Large intestine (tissue), 3 donors: ENCODE measurements at regions not wholly inside any gene's neighbourhood (a gene's known extent, or its start where the extent isn't known, plus 50 kb on each side); places are given as distances from the start of the nearest gene placed in this dataset.

Source experiments
- DNase-seq, 2 donors: peaks; one replicate each; pipeline versions ENCODE4 v3.0.0 to v3.0.0-alpha.2; 2013
- H3K27ac ChIP-seq: one replicate; pipeline ENCODE4 v1.5.1; 2013; ENCODE audit warnings: low read length
- H3K27me3 ChIP-seq: 2 replicates; pipeline ENCODE4 v1.6.1; 2013; ENCODE audit warnings: low read length; ENCODE audit not compliant: control insufficient read depth, insufficient read depth
- H3K36me3 ChIP-seq: 2 replicates; pipeline ENCODE4 v1.6.1; 2013; ENCODE audit warnings: low read length; ENCODE audit not compliant: control insufficient read depth, insufficient read depth
- H3K4me1 ChIP-seq: one replicate; pipeline ENCODE4 v1.6.1; 2013; ENCODE audit warnings: low read length; ENCODE audit not compliant: control insufficient read depth, insufficient read depth
- H3K4me3 ChIP-seq: one replicate; pipeline ENCODE4 v1.5.1; 2013; ENCODE audit warnings: low read length
- H3K9me3 ChIP-seq: one replicate; pipeline ENCODE4 v1.6.1; 2013; ENCODE audit warnings: mild to moderate bottlenecking, low read depth, low read length, moderate library complexity; ENCODE audit not compliant: control insufficient read depth
- WGBS: methylation state at CpG from one replicate; pipeline ENCODE4 v1.1.5; 2013; ENCODE audit warnings: low lambda C conversion rate; ENCODE audit not compliant: insufficient coverage; 5-methylcytosine and 5-hydroxymethylcytosine counted together

- 67% methylated on average over 1 of the region's 3 CpGs for WGBS
- no peak overlapping the region for H3K4me3 ChIP-seq
- H3K27me3 ChIP-seq = no peaks in the 10 kb centered on the region
- no peaks in the 10 kb centered on the region for H3K9me3 ChIP-seq
- no peaks in the 10 kb centered on the region for H3K36me3 ChIP-seq
- H3K27ac ChIP-seq = no peak overlapping the region
- H3K4me1 ChIP-seq = no peaks in the 10 kb centered on the region
- no peak for DNase-seq
Observed at GRCh38 chr5:28450997-28451396, 1412.6 kb upstream of the CDH9 start.

- no peaks in the 10 kb centered on the region for H3K4me1 ChIP-seq
- no peak for DNase-seq
- H3K27ac ChIP-seq = no peak overlapping the region
- no peaks in the 10 kb centered on the region for H3K9me3 ChIP-seq
- H3K36me3 ChIP-seq = no peaks in the 10 kb centered on the region
- H3K4me3 ChIP-seq = no peak overlapping the region
- WGBS = no CpG with 5 or more reads among the region's 4 CpGs
- H3K27me3 ChIP-seq = no peaks in the 10 kb centered on the region
Observed at GRCh38 chr5:28448791-28449190, 1410.4 kb upstream of the CDH9 start.

DNA sequence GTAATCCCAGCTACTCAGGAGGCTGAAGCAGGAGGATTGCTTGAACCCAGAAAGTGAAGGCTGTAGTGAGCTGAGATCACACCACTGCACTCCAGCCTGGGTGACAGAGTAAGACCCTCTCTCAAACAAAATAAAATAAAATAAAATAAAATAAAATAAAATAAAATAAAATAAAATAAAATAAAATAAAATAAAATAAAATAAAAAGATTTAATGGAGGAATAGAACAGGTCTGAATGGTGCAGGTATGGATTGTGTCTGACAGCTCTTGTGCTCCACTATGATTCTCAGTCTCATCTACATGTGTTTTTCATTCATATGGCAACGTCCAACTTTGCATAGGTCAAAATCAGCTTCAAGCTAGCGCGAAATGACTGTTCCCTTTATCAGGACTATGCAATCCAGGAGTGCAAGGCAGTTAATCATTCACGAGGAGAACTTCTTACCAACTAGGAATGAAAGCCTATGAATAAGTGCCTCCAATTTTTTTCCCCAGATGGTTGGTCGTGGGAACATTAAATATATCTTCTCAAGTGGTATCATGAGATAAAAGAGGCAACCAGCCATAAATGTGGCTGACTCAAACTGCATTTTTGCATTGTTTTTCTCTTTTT is 1392.3 kb upstream of the CDH9 start:
- DNase-seq = no peak
- no CpG with 5 or more reads among the region's 5 CpGs for WGBS

DNA sequence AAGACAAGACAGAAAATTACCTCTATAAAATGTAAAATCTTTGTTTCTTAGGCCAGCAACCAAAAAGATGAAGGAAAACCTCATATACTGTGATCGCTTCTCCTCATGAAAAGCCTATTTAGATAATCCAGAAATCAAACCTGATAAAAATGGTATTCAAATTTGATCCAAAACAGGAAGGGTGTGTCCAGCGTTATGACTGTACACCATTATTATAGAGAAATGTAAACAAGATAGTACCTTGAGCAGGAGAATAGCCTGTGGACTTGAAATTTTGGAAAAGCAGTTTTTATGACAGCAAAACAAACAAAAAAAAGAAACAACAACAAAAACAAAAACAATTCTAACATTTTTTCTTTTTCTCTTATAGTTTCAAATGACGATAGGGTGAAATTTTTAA is 1382.8 kb upstream of the CDH9 start:
- H3K4me1 ChIP-seq = no peaks in the 10 kb centered on the region
- WGBS = 100% methylated on average over 1 of the region's 3 CpGs
- no peaks in the 10 kb centered on the region for H3K36me3 ChIP-seq
- H3K27me3 ChIP-seq = no peaks in the 10 kb centered on the region
- peaks cover 3% of the 10 kb centered on the region for H3K9me3 ChIP-seq
- H3K4me3 ChIP-seq = no peak overlapping the region
- no peak for DNase-seq
- no peak overlapping the region for H3K27ac ChIP-seq

More for the DNA sequence above, 1392.3 kb upstream of the CDH9 start:
- H3K27me3 ChIP-seq = no peaks in the 10 kb centered on the region
- no peak overlapping the region for H3K4me3 ChIP-seq
- H3K9me3 ChIP-seq = no peaks in the 10 kb centered on the region
- H3K4me1 ChIP-seq = no peaks in the 10 kb centered on the region
- no peaks in the 10 kb centered on the region for H3K36me3 ChIP-seq
- H3K27ac ChIP-seq = no peak overlapping the region

DNA sequence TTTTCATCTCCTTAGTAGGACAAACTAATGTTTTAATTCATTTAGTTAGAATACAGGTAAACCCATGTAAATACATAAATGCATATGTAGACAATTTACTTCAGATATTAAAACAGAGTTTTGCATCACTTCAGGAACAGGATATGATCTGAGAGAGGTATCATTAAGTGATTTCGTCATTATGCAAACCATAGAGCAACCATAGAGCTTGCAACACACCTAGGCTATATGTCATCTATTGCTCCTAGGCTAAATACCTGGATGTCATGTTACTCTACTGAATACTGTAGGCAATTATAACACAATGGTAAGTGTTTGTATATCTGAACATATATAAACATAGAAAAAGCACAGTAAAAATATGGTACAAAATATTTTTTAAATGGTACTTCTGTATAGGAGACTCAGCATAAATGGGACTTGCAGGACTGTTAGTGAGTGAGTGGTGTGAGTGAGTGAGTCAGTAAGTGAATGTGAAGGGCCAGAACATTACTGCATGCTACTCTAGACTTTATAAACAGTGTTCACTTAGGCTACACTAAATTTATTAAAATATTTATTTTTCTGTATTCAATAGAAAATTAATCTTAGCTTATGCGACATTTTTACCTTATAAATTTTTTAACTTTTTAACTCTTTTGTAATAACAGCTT is 1377.5 kb upstream of the CDH9 start:
- 100% methylated on average over 1 of the region's 2 CpGs for WGBS
- no peak for DNase-seq
- Histone ChIP-seq H3K27me3 (no peaks in the 10 kb centered on the region), H3K9me3 (no peaks in the 10 kb centered on the region), H3K4me3 (no peak overlapping the region), H3K4me1 (no peaks in the 10 kb centered on the region), H3K27ac (no peak overlapping the region), H3K36me3 (no peaks in the 10 kb centered on the region)

GRCh38 chr5:28414619-28415018 is 1376.2 kb upstream of the CDH9 start:
- H3K36me3 ChIP-seq = no peaks in the 10 kb centered on the region
- no peak overlapping the region for H3K4me3 ChIP-seq
- no peaks in the 10 kb centered on the region for H3K27me3 ChIP-seq
- H3K9me3 ChIP-seq = no peaks in the 10 kb centered on the region
- WGBS = no CpG with 5 or more reads among the region's 1 CpG
- H3K4me1 ChIP-seq = no peaks in the 10 kb centered on the region
- no peak overlapping the region for H3K27ac ChIP-seq
- no peak for DNase-seq

DNA sequence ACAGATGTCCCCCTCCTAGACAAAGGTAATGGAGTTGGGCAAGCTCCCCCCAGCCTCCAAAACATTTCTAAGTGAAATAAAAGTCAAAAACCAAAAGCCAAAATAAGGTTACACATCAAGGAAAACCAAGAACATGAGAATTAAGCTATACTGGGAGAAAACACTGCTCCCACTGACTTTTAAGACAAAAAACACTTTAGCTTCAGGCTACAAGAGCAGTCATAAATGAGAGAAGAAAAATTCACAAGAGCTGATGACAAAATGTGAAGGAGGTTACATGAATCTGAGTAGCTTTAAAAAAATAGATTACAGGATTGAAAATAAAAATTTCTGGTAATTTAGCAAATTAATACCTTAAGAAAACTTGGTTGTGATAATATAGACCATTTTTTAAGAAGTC is 1370.3 kb upstream of the CDH9 start:
- Histone ChIP-seq H3K9me3 (peaks cover 9% of the 10 kb centered on the region), H3K4me1 (no peaks in the 10 kb centered on the region), H3K27me3 (no peaks in the 10 kb centered on the region), H3K36me3 (no peaks in the 10 kb centered on the region), H3K4me3 (no peak overlapping the region), H3K27ac (no peak overlapping the region)
- DNase-seq = no peak

GRCh38 chr5:28408186-28408585 is 1369.8 kb upstream of the CDH9 start:
- Histone ChIP-seq H3K9me3 (peaks cover 9% of the 10 kb centered on the region), H3K36me3 (no peaks in the 10 kb centered on the region), H3K27ac (no peak overlapping the region), H3K4me1 (no peaks in the 10 kb centered on the region), H3K4me3 (no peak overlapping the region), H3K27me3 (no peaks in the 10 kb centered on the region)
- DNase-seq = no peak
- 80% methylated on average over 1 of the region's 3 CpGs for whole genome bisulfite sequencing

DNA sequence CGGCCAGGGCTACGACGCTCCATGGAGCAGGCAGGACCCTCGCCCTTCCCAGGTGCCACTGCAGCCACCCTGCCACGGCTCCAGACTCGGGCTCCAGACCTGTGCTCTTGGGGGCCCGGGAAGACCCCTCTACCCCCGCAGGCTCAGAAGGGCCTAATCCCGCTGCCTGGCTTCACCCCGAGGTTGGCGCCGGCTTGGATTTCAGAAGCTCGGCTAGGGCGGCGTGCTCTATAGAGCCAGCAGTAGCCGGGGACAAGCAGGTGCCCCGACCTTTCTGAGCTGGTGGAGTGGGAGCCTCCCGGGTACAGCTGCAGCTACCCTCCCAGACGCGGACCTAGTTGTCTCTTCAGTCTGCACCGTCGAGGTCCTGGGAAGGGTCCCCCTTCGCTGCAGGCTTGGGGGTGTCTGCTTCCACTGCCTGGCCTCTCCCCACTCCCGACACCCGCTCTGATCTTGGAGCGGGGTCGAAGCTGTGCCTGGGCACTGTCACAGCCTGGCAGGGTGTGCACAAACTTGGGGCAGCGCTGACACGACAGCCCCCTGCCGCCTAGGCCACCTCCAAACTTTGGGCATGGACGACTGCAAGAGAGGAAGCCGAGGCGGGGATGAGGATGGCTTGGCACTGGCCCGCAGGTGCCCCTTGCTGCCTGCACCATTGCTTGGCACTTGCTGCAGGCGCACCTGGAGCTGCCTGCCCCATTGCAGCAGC is 1366.1 kb upstream of the CDH9 start:
- no CpG with 5 or more reads among the region's 35 CpGs for WGBS
- no peak overlapping the region for H3K4me3 ChIP-seq
- no peak overlapping the region for H3K27ac ChIP-seq
- no peaks in the 10 kb centered on the region for H3K4me1 ChIP-seq
- H3K27me3 ChIP-seq = no peaks in the 10 kb centered on the region
- DNase-seq = no peak
- H3K36me3 ChIP-seq = no peaks in the 10 kb centered on the region
- peaks cover 9% of the 10 kb centered on the region for H3K9me3 ChIP-seq

- Histone ChIP-seq H3K36me3 (no peaks in the 10 kb centered on the region), H3K27me3 (no peaks in the 10 kb centered on the region), H3K27ac (no peak overlapping the region), H3K9me3 (peaks cover 9% of the 10 kb centered on the region), H3K4me3 (no peak overlapping the region), H3K4me1 (no peaks in the 10 kb centered on the region)
- WGBS = 83% methylated on average over 1 of the region's 5 CpGs
- no peak for DNase-seq
Observed at GRCh38 chr5:28403846-28404245, 1365.5 kb upstream of the CDH9 start.
